A549 (cell line): ENCODE measurements at regions not wholly inside any gene's neighbourhood (a gene's known extent, or its start where the extent isn't known, plus 50 kb on each side); places are given as distances from the start of the nearest gene placed in this dataset.
A peak's percentile ranks its signal among the peaks of the same experiment; 100 is the strongest.

ENCODE experiments used
- ATAC-seq, 2 experiments: fragments of 200-7000 bp in 1 of 2; fragments of >200 bp in 1 of 2; cut with Nextera tagmentation in 1 of 2; cut with Tn5 transposase in 1 of 2; 3 replicates each; pipeline versions ENCODE4 v1.8.0 to v1.9.1; 2018 to 2020; ENCODE audit warnings: mild to moderate bottlenecking in 1 of 2, moderate library complexity in 1 of 2
- CTCF ChIA-PET: fragments of 300-600 bp; sonication (Branson Sonifier 250); formaldehyde crosslinking; extraction: SDS; loops from one replicate; lab custom pipeline; 2021; ENCODE audit warnings: antibody characterized with exemption, inconsistent platforms; lab: Yijun Ruan, JAX
- POLR2A ChIA-PET: fragments of 350-600 bp; formaldehyde crosslinking; extraction: SDS; loops from one replicate; lab custom pipeline; 2021; ENCODE audit warnings: antibody characterized with exemption, inconsistent platforms; lab: Yijun Ruan, JAX
- DNase-seq, 2 experiments: peaks; one replicate each; pipeline versions ENCODE4 v3.0.0 to v3.0.0-alpha.2; 2011 to 2016; ENCODE audit warnings: low read depth in 1 of 2, low spot score in 1 of 2
- FAIRE-seq: peaks from 2 replicates; lab custom pipeline; 2011; peaks lifted over from hg19 to GRCh38; lab: Jason Lieb, UNC
- H3K27ac ChIP-seq, 2 experiments: fragments of >200 bp; sonication (Bioruptor Twin); formaldehyde crosslinking; 3 replicates each; pipeline ENCODE4 v1.5.1; 2016 to 2017
- H3K4me1 ChIP-seq: fragments of >200 bp; sonication (Bioruptor Twin); formaldehyde crosslinking; 3 replicates; pipeline ENCODE4 v1.6.1; 2016
- H3K4me2 ChIP-seq: fragments of >200 bp; sonication (Bioruptor Twin); formaldehyde crosslinking; 3 replicates; pipeline ENCODE4 v1.6.1; 2016
- H3K4me3 ChIP-seq: fragments of >200 bp; sonication (Bioruptor Twin); formaldehyde crosslinking; 3 replicates; pipeline ENCODE4 v1.5.1; 2016
- H3K9me3 ChIP-seq: fragments of >200 bp; sonication (Bioruptor Twin); formaldehyde crosslinking; 3 replicates; pipeline ENCODE4 v1.6.1; 2016
- BHLHE40 ChIP-seq: IDR thresholded peaks from 2 replicates; pipeline ENCODE4 v1.6.1; 2012; ENCODE audit warnings: low read depth, low read length, inconsistent platforms
- CEBPB ChIP-seq, 2 experiments: fragments of >200 bp in 1 of 2; sonication (Bioruptor Twin) in 1 of 2; formaldehyde crosslinking in 1 of 2; IDR thresholded peaks; 2 replicates each; pipeline ENCODE4 v1.6.1; 2012 to 2016
- CHD4 ChIP-seq: fragments of 200-600 bp; sonication (generic); IDR thresholded peaks from 2 replicates; pipeline ENCODE4 v1.6.1; 2016; ENCODE audit warnings: antibody characterized with exemption, mild to moderate bottlenecking, borderline replicate concordance
- EP300 ChIP-seq, 2 experiments: fragments of >200 bp; sonication (Bioruptor Twin); formaldehyde crosslinking; IDR thresholded peaks; 2 replicates in 1 of 2; 3 replicates in 1 of 2; pipeline ENCODE4 v1.6.1; 2016 to 2017
- ESRRA ChIP-seq: fragments of 150-350 bp; IDR thresholded peaks from 2 replicates; pipeline ENCODE4 v1.6.1; 2014; ENCODE audit warnings: mild to moderate bottlenecking, low read length, borderline replicate concordance
- FOSL2 ChIP-seq, 2 experiments: fragments of 450-650 bp in 1 of 2; fragments of >200 bp in 1 of 2; sonication (Bioruptor Twin) in 1 of 2; formaldehyde crosslinking; IDR thresholded peaks; 2 replicates each; pipeline versions ENCODE4 v1.5.0 to v1.6.1; 2016 to 2020; ENCODE audit warnings: mild to moderate bottlenecking in 1 of 2, moderate library complexity in 1 of 2
- FOXS1 ChIP-seq: fragments of 250-450 bp; sonication (Bioruptor Pico); IDR thresholded peaks from 2 replicates; pipeline ENCODE4 v1.5.0; 2020; ENCODE audit warnings: mild to moderate bottlenecking, moderate library complexity
- GATA3 ChIP-seq: IDR thresholded peaks from 2 replicates; pipeline ENCODE4 v1.6.1; 2012; ENCODE audit warnings: borderline replicate concordance
- HOXB5 ChIP-seq: fragments of 250-450 bp; sonication (Bioruptor Pico); IDR thresholded peaks from 2 replicates; pipeline ENCODE4 v1.5.0; 2020; ENCODE audit warnings: mild to moderate bottlenecking, moderate library complexity
- JUN ChIP-seq, 2 experiments: fragments of >200 bp; sonication (Bioruptor Twin); formaldehyde crosslinking; IDR thresholded peaks; 2 replicates in 1 of 2; 3 replicates in 1 of 2; pipeline ENCODE4 v1.6.1; 2016 to 2017
- JUNB ChIP-seq: fragments of >200 bp; sonication (Bioruptor Twin); formaldehyde crosslinking; IDR thresholded peaks from 2 replicates; pipeline ENCODE4 v1.6.1; 2016
- KDM5A ChIP-seq: fragments of 200-600 bp; sonication (generic); IDR thresholded peaks from 2 replicates; pipeline ENCODE4 v1.6.1; 2016; ENCODE audit warnings: antibody characterized with exemption, mild to moderate bottlenecking
- MAFK ChIP-seq: fragments of 450-650 bp; IDR thresholded peaks from 2 replicates; pipeline ENCODE4 v1.6.1; 2014; ENCODE audit not compliant: partially characterized antibody
- MAZ ChIP-seq: fragments of 150-350 bp; IDR thresholded peaks from 2 replicates; pipeline ENCODE4 v1.6.1; 2014; ENCODE audit warnings: antibody characterized with exemption, low read depth, low read length, borderline replicate concordance
- POLR2A ChIP-seq: IDR thresholded peaks from 2 replicates; pipeline ENCODE4 v1.6.1; 2012; ENCODE audit warnings: mild to moderate bottlenecking, low read length
- RAD21 ChIP-seq, 2 experiments: fragments of >200 bp in 1 of 2; sonication (Bioruptor Twin) in 1 of 2; formaldehyde crosslinking in 1 of 2; IDR thresholded peaks in 1 of 2; conservative IDR thresholded peaks in 1 of 2; 2 replicates in 1 of 2; 3 replicates in 1 of 2; pipeline ENCODE4 v1.6.1; 2012 to 2018; ENCODE audit warnings: inconsistent platforms in 1 of 2
- RARB ChIP-seq: fragments of 250-450 bp; sonication (Bioruptor Pico); IDR thresholded peaks from 2 replicates; pipeline ENCODE4 v1.8.0; 2021; ENCODE audit warnings: mild to moderate bottlenecking, moderate library complexity
- SMC3 ChIP-seq: fragments of >200 bp; sonication (Bioruptor Twin); formaldehyde crosslinking; IDR thresholded peaks from 3 replicates; pipeline ENCODE4 v1.6.1; 2018; ENCODE audit warnings: inconsistent platforms
- ZFP36 ChIP-seq: fragments of 450-650 bp; IDR thresholded peaks from 2 replicates; pipeline ENCODE4 v1.6.1; 2014; ENCODE audit warnings: borderline replicate concordance; ENCODE audit not compliant: partially characterized antibody
- WGBS: methylation state at CpG from one replicate; pipeline ENCODE4 v1.1.6; 2017; ENCODE audit errors: missing lambda C conversion rate; 5-methylcytosine and 5-hydroxymethylcytosine counted together
- TF ChIP-seq, protein P1 (sequence below): IDR thresholded peaks from 2 replicates; pipeline ENCODE4 v1.6.1; 2012
- TF ChIP-seq, protein P2 (sequence below): IDR thresholded peaks from 2 replicates; pipeline ENCODE4 v1.6.1; 2012; ENCODE audit warnings: low read depth, borderline replicate concordance
- TF ChIP-seq, protein P3 (sequence below): IDR thresholded peaks from 2 replicates; pipeline ENCODE4 v1.6.1; 2012
- TF ChIP-seq, protein P4 (sequence below): fragments of >200 bp; sonication (Bioruptor Twin); formaldehyde crosslinking; IDR thresholded peaks from 2 replicates; pipeline ENCODE4 v1.6.1; 2016
- TF ChIP-seq, protein P5 (sequence below): fragments of >200 bp; sonication (Bioruptor Twin); formaldehyde crosslinking; IDR thresholded peaks from 3 replicates; pipeline ENCODE4 v1.6.1; 2016

DNA sequence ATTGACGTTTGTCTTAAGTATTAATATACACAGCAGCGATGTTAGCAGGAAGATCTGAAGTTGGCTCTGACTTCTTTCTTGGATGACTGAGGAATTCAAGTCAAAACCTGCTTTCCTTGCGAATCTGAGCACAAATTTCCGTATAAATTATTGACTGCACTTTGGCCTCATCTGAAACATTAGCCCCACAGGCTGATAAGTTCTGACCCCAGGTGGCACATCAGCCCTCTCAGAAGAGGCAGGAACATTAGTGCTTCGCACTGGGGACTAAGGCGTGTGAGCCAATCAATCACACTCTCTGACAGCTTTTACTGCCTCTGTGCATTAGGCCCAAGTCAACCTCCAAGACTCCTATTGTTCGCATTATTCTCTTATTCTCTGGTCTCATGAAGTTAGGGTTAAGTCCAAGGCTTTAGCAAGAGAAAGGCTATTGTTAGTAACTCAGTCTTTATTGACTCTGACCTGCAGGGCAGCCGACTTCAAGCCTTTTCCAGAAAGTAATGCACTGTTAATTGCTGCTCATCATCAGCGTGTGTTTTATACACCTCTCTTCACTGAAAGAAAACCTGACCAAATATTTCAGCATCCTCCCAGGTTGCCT lies 84.2 kb downstream of the ZNF608 start:
- no peaks in the 10 kb centered on the region for H3K9me3 ChIP-seq
- peak overlapping the region; percentile 81 for H3K4me2 ChIP-seq
- peak overlapping the region; percentile 83 to 87 for H3K27ac ChIP-seq
- peak overlapping the region; percentile 26; the same call in 1 of the 3 replicates for H3K4me3 ChIP-seq
- WGBS: 9% methylated on average over 9 of the region's 9 CpGs
- no peak for FAIRE-seq
- ATAC-seq: peak; percentile 48 to 71; a peak in 5 of 6 replicates
- peaks cover 58% of the 10 kb centered on the region for H3K4me1 ChIP-seq
- TF ChIP-seq, protein P1, sequence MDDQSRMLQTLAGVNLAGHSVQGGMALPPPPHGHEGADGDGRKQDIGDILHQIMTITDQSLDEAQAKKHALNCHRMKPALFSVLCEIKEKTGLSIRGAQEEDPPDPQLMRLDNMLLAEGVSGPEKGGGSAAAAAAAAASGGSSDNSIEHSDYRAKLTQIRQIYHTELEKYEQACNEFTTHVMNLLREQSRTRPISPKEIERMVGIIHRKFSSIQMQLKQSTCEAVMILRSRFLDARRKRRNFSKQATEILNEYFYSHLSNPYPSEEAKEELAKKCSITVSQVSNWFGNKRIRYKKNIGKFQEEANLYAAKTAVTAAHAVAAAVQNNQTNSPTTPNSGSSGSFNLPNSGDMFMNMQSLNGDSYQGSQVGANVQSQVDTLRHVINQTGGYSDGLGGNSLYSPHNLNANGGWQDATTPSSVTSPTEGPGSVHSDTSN: peak; percentile 81
- TF ChIP-seq RAD21 (conservative IDR thresholded peaks at IDR 0.05 in 1 of 2, IDR thresholded peaks at IDR 0.05 in 1 of 2) (peak in 1 of 2 experiments; percentile 36; a peak in 2 of 5 replicates), CHD4 (no peak), POLR2A (no peak), SMC3 (no peak), GATA3 (peak; percentile 69), MAZ (no peak), KDM5A (no peak), HOXB5 (CRISPR knock-in tag) (peak; percentile 99), BHLHE40 (no peak), CEBPB (IDR thresholded peaks at IDR 0.05) (0 out of 4 replicates have a peak, but pooled peaks of 1 of the 2 experiments have one; percentile 12)
- TF ChIP-seq, protein P2, sequence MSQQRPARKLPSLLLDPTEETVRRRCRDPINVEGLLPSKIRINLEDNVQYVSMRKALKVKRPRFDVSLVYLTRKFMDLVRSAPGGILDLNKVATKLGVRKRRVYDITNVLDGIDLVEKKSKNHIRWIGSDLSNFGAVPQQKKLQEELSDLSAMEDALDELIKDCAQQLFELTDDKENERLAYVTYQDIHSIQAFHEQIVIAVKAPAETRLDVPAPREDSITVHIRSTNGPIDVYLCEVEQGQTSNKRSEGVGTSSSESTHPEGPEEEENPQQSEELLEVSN: peak; percentile 19; the same call in 1 of the 2 replicates
- TF ChIP-seq, protein P3, sequence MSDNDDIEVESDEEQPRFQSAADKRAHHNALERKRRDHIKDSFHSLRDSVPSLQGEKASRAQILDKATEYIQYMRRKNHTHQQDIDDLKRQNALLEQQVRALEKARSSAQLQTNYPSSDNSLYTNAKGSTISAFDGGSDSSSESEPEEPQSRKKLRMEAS: peak; percentile 43
- peak; percentile 27 to 81 for DNase-seq
- POLR2A ChIA-PET: interaction anchor here (1.7 kb wide), 1 partner anchor 86 kb away, joined by 12 read pairs; no protein-coding TSS in a partner anchor
- CTCF ChIA-PET: no interaction called here

DNA sequence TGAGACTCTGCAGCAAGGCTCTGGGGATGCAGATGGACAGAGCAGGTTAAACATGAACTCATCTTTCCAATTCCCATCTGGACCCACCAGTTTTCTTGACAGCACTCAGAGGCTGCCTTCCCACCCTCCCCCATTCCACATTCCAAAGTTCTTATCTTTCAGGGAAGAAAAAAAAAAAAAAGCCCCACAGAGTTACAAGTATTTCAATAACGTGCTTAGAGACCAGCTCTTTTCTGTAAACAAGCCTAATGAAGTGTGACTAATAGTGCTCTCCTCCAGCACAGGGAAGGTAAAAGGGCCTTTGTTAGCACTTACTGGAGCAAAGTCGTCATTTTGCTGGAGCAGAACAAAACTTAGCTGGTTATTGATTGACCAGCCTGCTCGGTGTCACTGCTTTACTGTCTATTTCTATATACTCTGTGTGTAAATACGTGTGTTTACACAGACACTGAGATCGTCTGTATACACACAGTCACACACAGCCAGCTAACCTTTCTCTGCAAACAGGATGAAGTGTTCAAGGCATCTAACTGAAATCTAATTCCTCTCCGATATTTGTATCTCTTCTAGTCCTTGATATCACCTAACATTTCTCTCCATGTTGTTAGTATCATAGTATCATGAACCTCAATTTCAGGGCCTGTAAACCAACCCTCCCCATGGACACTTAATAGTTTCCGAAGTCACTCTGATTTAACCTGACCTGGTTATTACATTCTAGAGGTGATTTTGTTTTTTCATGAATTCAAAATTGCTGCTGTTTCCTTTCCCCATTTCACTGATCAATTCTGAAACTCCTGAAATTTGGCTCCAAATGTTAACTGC lies 84.9 kb downstream of the ZNF608 start:
- WGBS: 2% methylated on average over 7 of the region's 7 CpGs
- Histone ChIP-seq H3K4me1 (peaks cover 66% of the 10 kb centered on the region), H3K9me3 (no peaks in the 10 kb centered on the region), H3K27ac (peak overlapping the region; percentile 83 to 87), H3K4me3 (peak overlapping the region; percentile 26; the same call in 1 of the 3 replicates), H3K4me2 (peak overlapping the region; percentile 81)
- ChIA-PET POLR2A (interaction anchor here (0.6 to 1.7 kb wide), 5 partner anchors 22 to 87 kb away, joined by 3 to 12 read pairs (median 3); no protein-coding TSS in a partner anchor), CTCF (interaction anchor here (1.3 kb wide), 1 partner anchor 13 kb away, joined by 3 read pairs; no protein-coding TSS in a partner anchor)
- TF ChIP-seq, protein P3: peak; percentile 82
- TF ChIP-seq ESRRA: no peak
- peak; percentile 94 to 98 for TF ChIP-seq JUN (IDR thresholded peaks at IDR 0.05)
- TF ChIP-seq MAFK: peak; percentile 63
- TF ChIP-seq BHLHE40: no peak
- TF ChIP-seq GATA3: peak; percentile 99
- peak; percentile 96 for TF ChIP-seq JUNB
- peak; percentile 52 to 82 for TF ChIP-seq RAD21 (conservative IDR thresholded peaks at IDR 0.05 in 1 of 2, IDR thresholded peaks at IDR 0.05 in 1 of 2)
- TF ChIP-seq EP300 (IDR thresholded peaks at IDR 0.05): peak; percentile 94 to 96
- TF ChIP-seq RARB (CRISPR knock-in tag): no peak
- no peak for TF ChIP-seq HOXB5 (CRISPR knock-in tag)
- TF ChIP-seq FOSL2 (IDR thresholded peaks at IDR 0.05): peak; percentile 86
- peak; percentile 92 for TF ChIP-seq FOSL2 (CRISPR knock-in tag; IDR thresholded peaks at IDR 0.05)
- peak; percentile 78; the same call in 1 of the 2 replicates for TF ChIP-seq FOXS1 (CRISPR knock-in tag)
- TF ChIP-seq, protein P4, sequence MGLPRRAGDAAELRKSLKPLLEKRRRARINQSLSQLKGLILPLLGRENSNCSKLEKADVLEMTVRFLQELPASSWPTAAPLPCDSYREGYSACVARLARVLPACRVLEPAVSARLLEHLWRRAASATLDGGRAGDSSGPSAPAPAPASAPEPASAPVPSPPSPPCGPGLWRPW: peak; percentile 22; the same call in 1 of the 2 replicates
- TF ChIP-seq, protein P5, sequence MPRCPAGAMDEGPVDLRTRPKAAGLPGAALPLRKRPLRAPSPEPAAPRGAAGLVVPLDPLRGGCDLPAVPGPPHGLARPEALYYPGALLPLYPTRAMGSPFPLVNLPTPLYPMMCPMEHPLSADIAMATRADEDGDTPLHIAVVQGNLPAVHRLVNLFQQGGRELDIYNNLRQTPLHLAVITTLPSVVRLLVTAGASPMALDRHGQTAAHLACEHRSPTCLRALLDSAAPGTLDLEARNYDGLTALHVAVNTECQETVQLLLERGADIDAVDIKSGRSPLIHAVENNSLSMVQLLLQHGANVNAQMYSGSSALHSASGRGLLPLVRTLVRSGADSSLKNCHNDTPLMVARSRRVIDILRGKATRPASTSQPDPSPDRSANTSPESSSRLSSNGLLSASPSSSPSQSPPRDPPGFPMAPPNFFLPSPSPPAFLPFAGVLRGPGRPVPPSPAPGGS: peak; percentile 98
- peak; percentile 29 to 81; a peak in 3 of 4 replicates for TF ChIP-seq CEBPB (IDR thresholded peaks at IDR 0.05)
- TF ChIP-seq SMC3: peak; percentile 67
- TF ChIP-seq ZFP36: peak; percentile 49
- ATAC-seq (peak; percentile 85 to 92), FAIRE-seq (peak; percentile 88), DNase-seq (peak; percentile 69 to 97)
